ENCODE measurements at regions not wholly inside any gene's neighbourhood (a gene's known extent, or its start where the extent isn't known, plus 50 kb on each side); places are given as distances from the start of the nearest gene placed in this dataset.

DNA sequence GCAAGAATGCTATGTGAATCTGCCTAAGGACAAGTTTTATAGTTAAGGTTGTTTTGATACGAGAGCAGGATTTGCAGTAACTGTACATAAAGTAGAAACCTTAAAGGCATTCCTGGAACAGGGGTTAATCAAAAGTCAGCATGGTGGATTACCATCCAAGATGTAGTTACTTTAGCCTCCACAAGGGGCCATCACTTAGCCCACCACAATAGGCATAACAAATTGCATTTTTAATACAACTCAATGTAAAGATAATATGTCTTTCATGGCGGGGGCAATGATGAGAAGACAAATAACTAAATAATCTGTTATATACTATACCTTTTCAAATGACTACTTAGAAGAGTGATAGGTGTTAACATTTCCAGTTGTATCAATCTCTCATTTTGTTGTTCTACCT lies 611.2 kb upstream of the ADGRL4 start:
- no peak overlapping the region for H3K4me3 ChIP-seq (ENCODE audit: low read length)
- H3K9me3 ChIP-seq (ENCODE audit: low read length), result no peaks in the 10 kb centered on the region
- H3K4me1 Mint-ChIP-seq, result no peaks in the 10 kb centered on the region
- no peaks in the 10 kb centered on the region for H3K4me1 ChIP-seq (ENCODE audit: insufficient read depth, low read length)
- no peaks in the 10 kb centered on the region for H3K36me3 ChIP-seq (ENCODE audit: insufficient read depth, low read length)
- no peak overlapping the region for H3K27ac Mint-ChIP-seq
- H3K36me3 Mint-ChIP-seq, result no peaks in the 10 kb centered on the region
- H3K27ac ChIP-seq (ENCODE audit: low read depth, low read length), result no peak overlapping the region
- ChIA-PET POLR2A (no interaction called here), CTCF (no interaction called here)
- H3K9me3 Mint-ChIP-seq, result peaks cover 4 to 33% (median 11%) of the 10 kb centered on the region in 5 donors
- no peak overlapping the region for H3K4me3 Mint-ChIP-seq
- no peaks in the 10 kb centered on the region for H3K27me3 Mint-ChIP-seq
- DNase-seq, result no peak
- H3K27me3 ChIP-seq (ENCODE audit: insufficient read depth, low read length, poor library complexity, severe bottlenecking), result no peaks in the 10 kb centered on the region

DNA sequence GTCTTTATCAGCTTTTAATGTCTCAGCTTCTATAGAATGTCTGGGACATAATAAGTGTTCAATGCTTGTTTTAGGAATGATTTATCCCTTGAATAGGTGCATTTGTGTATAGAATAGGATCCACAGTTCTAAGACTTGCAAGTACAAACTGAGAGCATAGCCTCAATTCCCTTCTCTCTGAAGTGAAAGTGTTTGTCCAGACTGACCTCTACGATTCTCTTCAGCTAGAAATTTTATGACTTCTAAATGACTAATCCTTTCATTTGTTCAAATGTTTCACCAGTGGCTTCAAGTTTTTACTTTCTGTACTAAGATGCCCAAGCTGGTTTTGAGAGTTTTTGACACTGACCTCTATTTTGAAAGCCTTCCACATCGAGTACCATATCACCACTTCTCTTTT lies 608.2 kb upstream of the ADGRL4 start:
- no peaks in the 10 kb centered on the region for H3K9me3 ChIP-seq (ENCODE audit: low read length)
- Mint-ChIP-seq H3K4me1 (no peaks in the 10 kb centered on the region), H3K27ac (no peak overlapping the region), H3K36me3 (no peaks in the 10 kb centered on the region), H3K9me3 (peaks cover 3 to 33% (median 9%) of the 10 kb centered on the region in 5 donors), H3K4me3 (no peak overlapping the region), H3K27me3 (no peaks in the 10 kb centered on the region)
- CTCF ChIA-PET, result no interaction called here
- H3K4me3 ChIP-seq (ENCODE audit: low read length), result no peak overlapping the region
- POLR2A ChIA-PET, result no interaction called here
- DNase-seq, result no peak
- no peaks in the 10 kb centered on the region for H3K4me1 ChIP-seq (ENCODE audit: insufficient read depth, low read length)
- H3K36me3 ChIP-seq (ENCODE audit: insufficient read depth, low read length), result no peaks in the 10 kb centered on the region
- no peak overlapping the region for H3K27ac ChIP-seq (ENCODE audit: low read depth, low read length)
- no peaks in the 10 kb centered on the region for H3K27me3 ChIP-seq (ENCODE audit: insufficient read depth, low read length, poor library complexity, severe bottlenecking)

DNA sequence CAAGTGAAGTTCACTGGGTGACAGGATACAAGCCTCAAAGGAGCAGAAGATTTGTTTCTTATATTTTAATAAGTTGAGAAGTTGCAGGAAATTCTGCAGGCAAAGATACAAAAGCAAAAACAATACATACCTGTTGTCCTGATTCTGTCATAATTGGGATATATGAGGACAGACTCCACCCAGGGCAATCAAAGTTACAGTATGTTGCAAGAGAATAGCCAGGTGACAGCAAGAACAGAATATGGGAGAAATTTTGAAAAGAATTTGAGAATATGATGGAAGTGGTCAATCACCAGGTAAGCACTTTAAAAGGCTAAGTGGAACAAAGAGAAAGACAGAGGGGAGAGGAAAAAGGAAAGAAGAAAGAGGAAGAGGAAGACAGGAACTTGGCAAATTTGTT lies 607.6 kb upstream of the ADGRL4 start:
- CTCF ChIA-PET, result interaction anchor here (1.1 kb wide), 1 partner anchor 10 kb away, joined by 3 read pairs; no protein-coding TSS in a partner anchor
- no peak for DNase-seq
- no peaks in the 10 kb centered on the region for H3K36me3 Mint-ChIP-seq
- no peak overlapping the region for H3K27ac ChIP-seq (ENCODE audit: low read depth, low read length)
- H3K4me1 ChIP-seq (ENCODE audit: insufficient read depth, low read length), result no peaks in the 10 kb centered on the region
- no peak overlapping the region for H3K4me3 ChIP-seq (ENCODE audit: low read length)
- H3K4me3 Mint-ChIP-seq, result no peak overlapping the region
- no peak overlapping the region for H3K27ac Mint-ChIP-seq
- H3K9me3 Mint-ChIP-seq, result peaks cover 3 to 29% (median 9%) of the 10 kb centered on the region in 5 donors
- POLR2A ChIA-PET, result no interaction called here
- H3K27me3 ChIP-seq (ENCODE audit: insufficient read depth, low read length, poor library complexity, severe bottlenecking), result no peaks in the 10 kb centered on the region
- no peaks in the 10 kb centered on the region for H3K36me3 ChIP-seq (ENCODE audit: insufficient read depth, low read length)
- H3K4me1 Mint-ChIP-seq, result no peaks in the 10 kb centered on the region
- no peaks in the 10 kb centered on the region for H3K9me3 ChIP-seq (ENCODE audit: low read length)
- no peaks in the 10 kb centered on the region for H3K27me3 Mint-ChIP-seq

DNA sequence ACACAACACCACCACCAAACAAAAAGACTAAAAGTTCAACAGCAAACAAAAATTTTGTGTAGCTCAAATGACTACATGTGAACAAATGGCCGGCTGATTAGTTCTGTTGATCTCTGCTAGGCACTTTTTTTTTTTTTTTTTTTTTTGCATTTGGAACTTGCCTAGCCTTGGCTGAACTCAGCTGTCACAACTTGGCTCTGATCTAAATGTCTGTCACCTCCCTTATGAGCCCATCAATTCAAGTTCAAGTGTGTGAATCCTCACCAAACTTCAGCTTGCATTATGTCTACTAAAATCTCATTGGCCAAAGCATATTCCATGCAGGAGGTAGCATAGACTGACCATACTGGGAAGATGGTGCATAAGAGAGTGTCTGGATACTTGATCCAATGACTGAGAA lies 606.5 kb upstream of the ADGRL4 start:
- H3K27me3 ChIP-seq (ENCODE audit: insufficient read depth, low read length, poor library complexity, severe bottlenecking), result no peaks in the 10 kb centered on the region
- no peaks in the 10 kb centered on the region for H3K9me3 ChIP-seq (ENCODE audit: low read length)
- CTCF ChIA-PET, result interaction anchor here (1.1 kb wide), 1 partner anchor 11 kb away, joined by 3 read pairs; no protein-coding TSS in a partner anchor
- DNase-seq, result no peak
- Mint-ChIP-seq H3K9me3 (peaks cover 3 to 25% (median 3%) of the 10 kb centered on the region in 5 donors), H3K36me3 (no peaks in the 10 kb centered on the region), H3K27me3 (no peaks in the 10 kb centered on the region), H3K27ac (no peak overlapping the region), H3K4me3 (no peak overlapping the region), H3K4me1 (no peaks in the 10 kb centered on the region)
- H3K4me3 ChIP-seq (ENCODE audit: low read length), result no peak overlapping the region
- H3K36me3 ChIP-seq (ENCODE audit: insufficient read depth, low read length), result no peaks in the 10 kb centered on the region
- no peaks in the 10 kb centered on the region for H3K4me1 ChIP-seq (ENCODE audit: insufficient read depth, low read length)
- POLR2A ChIA-PET, result no interaction called here
- H3K27ac ChIP-seq (ENCODE audit: low read depth, low read length), result no peak overlapping the region

DNA sequence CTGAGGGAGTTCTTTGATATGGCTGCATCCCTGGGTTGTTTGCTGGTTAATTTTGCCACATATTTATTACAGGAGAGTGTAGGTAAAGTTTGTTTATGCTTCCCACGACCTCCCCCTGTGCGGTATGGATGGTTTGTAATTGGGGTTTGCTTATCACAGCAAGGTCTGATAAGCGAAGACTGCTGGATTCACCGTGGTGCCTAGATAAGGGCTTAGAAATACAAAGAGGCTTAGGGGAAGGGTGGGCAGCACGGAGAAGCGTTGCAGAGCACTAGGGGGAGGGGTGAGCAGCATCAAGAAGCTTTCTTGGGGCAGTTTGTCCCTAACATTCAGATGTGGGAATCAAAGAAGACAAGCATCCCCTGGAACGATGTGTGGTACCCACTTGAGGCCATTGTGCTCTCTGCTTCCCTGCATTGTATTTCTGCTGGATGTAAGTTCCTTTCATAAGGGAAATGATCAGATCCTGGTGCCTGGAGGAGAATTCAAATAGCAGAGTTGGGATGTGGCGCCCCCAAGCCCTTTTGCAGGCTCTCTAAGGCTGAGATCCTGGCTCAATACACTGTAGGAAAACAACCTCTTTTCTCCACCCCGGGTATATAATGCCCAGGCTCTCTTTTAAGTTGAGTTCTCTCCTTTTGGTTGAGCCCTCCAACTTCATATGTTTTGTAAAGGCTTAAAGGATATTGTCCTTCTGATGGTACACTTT lies 598.1 kb upstream of the ADGRL4 start:
- H3K36me3 ChIP-seq (ENCODE audit: insufficient read depth, low read length), result no peaks in the 10 kb centered on the region
- no peak overlapping the region for H3K4me3 ChIP-seq (ENCODE audit: low read length)
- no peaks in the 10 kb centered on the region for H3K36me3 Mint-ChIP-seq
- ChIA-PET CTCF (no interaction called here), POLR2A (no interaction called here)
- no peak overlapping the region for H3K4me3 Mint-ChIP-seq
- DNase-seq, result no peak
- no peaks in the 10 kb centered on the region for H3K27me3 ChIP-seq (ENCODE audit: insufficient read depth, low read length, poor library complexity, severe bottlenecking)
- H3K4me1 ChIP-seq (ENCODE audit: insufficient read depth, low read length), result no peaks in the 10 kb centered on the region
- H3K4me1 Mint-ChIP-seq, result no peaks in the 10 kb centered on the region
- H3K27me3 Mint-ChIP-seq, result no peaks in the 10 kb centered on the region
- no peak overlapping the region for H3K27ac Mint-ChIP-seq
- no peaks in the 10 kb centered on the region for H3K9me3 ChIP-seq (ENCODE audit: low read length)
- H3K27ac ChIP-seq (ENCODE audit: low read depth, low read length), result no peak overlapping the region
- H3K9me3 Mint-ChIP-seq, result peaks cover 2 to 22% (median 3%) of the 10 kb centered on the region in 5 donors

DNA sequence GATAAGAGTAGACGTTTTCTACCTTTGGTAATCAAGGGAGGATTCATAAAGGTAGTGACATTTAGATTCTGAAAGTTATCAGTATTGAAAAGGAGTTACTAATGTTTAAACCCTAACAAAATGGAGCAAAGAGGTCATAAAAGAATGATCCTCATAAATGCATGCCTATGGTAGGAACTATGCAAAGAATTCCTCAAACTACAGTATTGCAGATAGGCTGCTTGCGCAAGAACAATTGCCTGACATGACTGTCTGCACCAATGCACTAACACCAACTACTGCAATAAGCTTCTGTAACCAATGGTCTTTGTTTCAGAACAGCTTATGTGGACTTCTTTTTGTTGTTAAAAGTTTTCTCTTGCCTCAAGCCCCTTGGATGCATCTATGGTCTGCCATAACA lies 597.3 kb upstream of the ADGRL4 start:
- H3K4me3 ChIP-seq (ENCODE audit: low read length), result no peak overlapping the region
- H3K36me3 ChIP-seq (ENCODE audit: insufficient read depth, low read length), result no peaks in the 10 kb centered on the region
- no peak overlapping the region for H3K4me3 Mint-ChIP-seq
- ChIA-PET POLR2A (no interaction called here), CTCF (no interaction called here)
- H3K4me1 ChIP-seq (ENCODE audit: insufficient read depth, low read length), result no peaks in the 10 kb centered on the region
- H3K9me3 ChIP-seq (ENCODE audit: low read length), result no peaks in the 10 kb centered on the region
- H3K4me1 Mint-ChIP-seq, result no peaks in the 10 kb centered on the region
- no peak for DNase-seq
- no peaks in the 10 kb centered on the region for H3K36me3 Mint-ChIP-seq
- peaks cover 2 to 22% (median 3%) of the 10 kb centered on the region in 5 donors for H3K9me3 Mint-ChIP-seq
- no peaks in the 10 kb centered on the region for H3K27me3 Mint-ChIP-seq
- no peak overlapping the region for H3K27ac Mint-ChIP-seq
- H3K27me3 ChIP-seq (ENCODE audit: insufficient read depth, low read length, poor library complexity, severe bottlenecking), result no peaks in the 10 kb centered on the region
- H3K27ac ChIP-seq (ENCODE audit: low read depth, low read length), result no peak overlapping the region

DNA sequence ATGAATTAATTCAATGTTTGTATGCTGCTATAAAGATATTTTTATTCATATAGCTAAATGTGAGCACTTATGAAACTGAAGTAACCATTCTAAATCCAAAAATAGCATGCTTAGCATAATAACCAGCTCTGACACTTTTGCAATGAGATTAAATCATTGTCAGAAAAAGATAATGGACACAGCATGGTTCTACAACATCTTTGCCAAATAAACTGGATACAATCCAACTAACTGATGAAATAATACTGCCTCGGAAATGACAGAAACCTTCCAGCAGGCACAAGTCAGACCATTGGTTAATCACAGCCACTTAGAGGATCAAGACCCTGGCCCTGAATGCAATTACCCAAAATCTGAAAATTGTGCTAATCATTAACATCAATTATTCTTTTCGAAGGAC lies 592.7 kb upstream of the ADGRL4 start:
- Mint-ChIP-seq H3K4me3 (no peak overlapping the region), H3K27me3 (no peaks in the 10 kb centered on the region), H3K9me3 (peaks cover 3 to 18% (median 4%) of the 10 kb centered on the region in 5 donors), H3K36me3 (no peaks in the 10 kb centered on the region), H3K4me1 (no peaks in the 10 kb centered on the region), H3K27ac (no peak overlapping the region)
- H3K4me1 ChIP-seq (ENCODE audit: insufficient read depth, low read length), result no peaks in the 10 kb centered on the region
- ChIA-PET POLR2A (no interaction called here), CTCF (no interaction called here)
- H3K36me3 ChIP-seq (ENCODE audit: insufficient read depth, low read length), result no peaks in the 10 kb centered on the region
- no peaks in the 10 kb centered on the region for H3K9me3 ChIP-seq (ENCODE audit: low read length)
- no peak for DNase-seq
- no peak overlapping the region for H3K4me3 ChIP-seq (ENCODE audit: low read length)
- H3K27ac ChIP-seq (ENCODE audit: low read depth, low read length), result no peak overlapping the region
- no peaks in the 10 kb centered on the region for H3K27me3 ChIP-seq (ENCODE audit: insufficient read depth, low read length, poor library complexity, severe bottlenecking)

DNA sequence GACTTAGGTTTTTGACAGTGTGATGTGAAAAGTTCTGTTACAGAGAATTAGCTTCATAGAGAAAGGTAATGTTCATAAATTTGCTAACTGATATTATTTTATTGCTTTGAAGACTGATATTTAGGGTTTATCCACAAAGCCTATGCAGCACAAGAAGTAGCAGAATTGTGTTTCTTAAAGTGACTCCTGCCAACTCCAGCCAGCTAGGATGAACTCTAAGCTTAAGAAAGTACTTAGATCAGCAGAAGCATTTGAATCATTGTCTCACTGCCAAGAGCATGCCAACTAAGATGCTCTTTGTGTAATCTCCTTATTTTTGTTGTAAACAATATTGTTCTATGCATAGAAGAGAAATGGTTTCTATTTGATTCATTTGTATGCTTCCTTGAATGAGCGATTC lies 589.4 kb upstream of the ADGRL4 start:
- H3K27me3 ChIP-seq (ENCODE audit: insufficient read depth, low read length, poor library complexity, severe bottlenecking), result no peaks in the 10 kb centered on the region
- Mint-ChIP-seq H3K27me3 (peaks cover 0 to 1% of the 10 kb centered on the region in 2 donors), H3K27ac (no peak overlapping the region), H3K4me1 (no peaks in the 10 kb centered on the region), H3K4me3 (no peak overlapping the region), H3K36me3 (no peaks in the 10 kb centered on the region), H3K9me3 (peaks cover 0 to 13% (median 7%) of the 10 kb centered on the region in 5 donors)
- POLR2A ChIA-PET, result no interaction called here
- H3K9me3 ChIP-seq (ENCODE audit: low read length), result no peaks in the 10 kb centered on the region
- no peak for DNase-seq
- H3K4me1 ChIP-seq (ENCODE audit: insufficient read depth, low read length), result no peaks in the 10 kb centered on the region
- H3K36me3 ChIP-seq (ENCODE audit: insufficient read depth, low read length), result no peaks in the 10 kb centered on the region
- H3K4me3 ChIP-seq (ENCODE audit: low read length), result no peak overlapping the region
- CTCF ChIA-PET, result no interaction called here
- no peak overlapping the region for H3K27ac ChIP-seq (ENCODE audit: low read depth, low read length)
